ENCODE measurements at regions not wholly inside any gene's neighbourhood (a gene's known extent, or its start where the extent isn't known, plus 50 kb on each side); places are given as distances from the start of the nearest gene placed in this dataset.

- TF ChIP-seq CTCF (IDR thresholded peaks at IDR 0.05; ENCODE audit: control extremely low read depth in 1 of 3, insufficient read depth in 1 of 3, low read depth in 1 of 3, low read length in 3 of 3) (no peak), ATF3 (IDR thresholded peaks at IDR 0.05; ENCODE audit: insufficient read depth, low read depth, low read length) (no peak), SIX5 (IDR thresholded peaks at IDR 0.05; ENCODE audit: low read depth, low read length) (no peak), E2F6 (IDR thresholded peaks at IDR 0.05) (no peak), PHF8 (conservative IDR thresholded peaks at IDR 0.05; ENCODE audit: low read depth, low read length) (no peak), SRF (IDR thresholded peaks at IDR 0.05; ENCODE audit: low read depth, low read length) (no peak), POLR2A (IDR thresholded peaks at IDR 0.05; ENCODE audit: control extremely low read depth in 1 of 2, low read depth in 2 of 2, low read length in 2 of 2) (no peak), SP2 (IDR thresholded peaks at IDR 0.05; ENCODE audit: low read length) (no peak)
Observed at GRCh38 chr13:76609643-76610042, 276.6 kb downstream of the KCTD12 start (continued).

Data from H1 (cell line).